IgD-negative memory B cell (primary cell): ENCODE measurements at regions not wholly inside any gene's neighbourhood (a gene's known extent, or its start where the extent isn't known, plus 50 kb on each side); places are given as distances from the start of the nearest gene placed in this dataset.
"Not testable (repeated sequence)": the region's sequence is repeated elsewhere in the genome, so short reads cannot be mapped to it uniquely, and the experiment has no call there.

Experiments used
- H3K27ac Mint-ChIP-seq, 3 donors: one replicate each; pipeline ENCODE4 v1.8.0; 2020 to 2022; ENCODE audit warnings: mild to moderate bottlenecking in 3 of 3, mixed read lengths in 3 of 3, moderate library complexity in 1 of 3
- H3K27me3 Mint-ChIP-seq: one replicate; pipeline ENCODE4 v1.8.0; 2021; ENCODE audit warnings: mixed read lengths
- H3K36me3 Mint-ChIP-seq: one replicate; pipeline ENCODE4 v1.8.0; 2020; ENCODE audit warnings: mild to moderate bottlenecking, mixed read lengths
- H3K4me1 Mint-ChIP-seq, 3 donors: one replicate each; pipeline ENCODE4 v1.8.0; 2020 to 2022; ENCODE audit warnings: mixed read lengths in 3 of 3, mild to moderate bottlenecking in 1 of 3
- H3K4me3 Mint-ChIP-seq, 4 donors: one replicate each; pipeline ENCODE4 v1.8.0; 2020 to 2022; ENCODE audit warnings: mild to moderate bottlenecking in 4 of 4, mixed read lengths in 4 of 4, moderate library complexity in 3 of 4
- H3K9me3 Mint-ChIP-seq, 3 donors: one replicate each; pipeline ENCODE4 v1.8.0; 2020 to 2021; ENCODE audit warnings: mixed read lengths in 3 of 3, mild to moderate bottlenecking in 1 of 3

DNA sequence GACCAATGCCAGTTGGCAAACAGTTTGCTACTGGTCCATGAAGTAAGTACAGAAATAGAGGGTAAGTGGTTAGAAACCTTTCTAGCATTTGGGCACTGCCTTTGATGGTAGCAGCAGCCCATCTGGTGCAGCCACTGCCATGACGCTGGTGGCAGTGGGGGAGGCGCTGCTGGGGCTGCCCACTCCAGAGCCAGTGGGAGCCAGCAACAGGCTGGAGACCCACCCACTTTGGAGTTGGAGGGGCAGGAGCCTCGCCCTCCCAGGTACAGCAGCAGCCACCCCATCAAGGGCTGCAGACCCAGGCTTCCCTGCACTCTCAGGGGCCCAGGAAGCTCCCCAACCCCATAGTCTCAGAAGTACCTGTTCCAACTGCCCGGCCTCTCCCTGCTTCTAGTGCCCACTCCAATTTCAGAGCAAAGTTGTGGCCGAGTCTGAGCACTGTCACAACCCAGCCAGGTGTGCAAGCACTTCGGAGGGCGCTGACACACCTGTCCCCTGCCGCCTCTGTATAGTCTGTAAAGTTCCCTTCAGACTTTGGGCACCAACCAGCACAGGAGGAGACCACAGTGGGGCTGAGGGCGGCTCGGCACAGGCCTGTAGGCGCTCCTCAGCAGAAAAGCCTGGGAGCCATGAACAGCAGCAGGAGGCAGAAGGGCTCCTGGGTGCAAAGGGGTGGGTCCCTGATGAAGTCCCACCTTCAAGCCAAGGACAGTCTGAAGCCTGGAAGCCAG, 125.6 kb upstream of the CCDC150 start:
- Mint-ChIP-seq H3K4me3 (no peak overlapping the region), H3K36me3 (peaks cover 2% of the 10 kb centered on the region), H3K4me1 (peaks cover 0 to 2% (median 0%) of the 10 kb centered on the region in 3 donors), H3K9me3 (no peaks in the 10 kb centered on the region), H3K27ac (no peak overlapping the region), H3K27me3 (peaks cover 7% of the 10 kb centered on the region)

DNA sequence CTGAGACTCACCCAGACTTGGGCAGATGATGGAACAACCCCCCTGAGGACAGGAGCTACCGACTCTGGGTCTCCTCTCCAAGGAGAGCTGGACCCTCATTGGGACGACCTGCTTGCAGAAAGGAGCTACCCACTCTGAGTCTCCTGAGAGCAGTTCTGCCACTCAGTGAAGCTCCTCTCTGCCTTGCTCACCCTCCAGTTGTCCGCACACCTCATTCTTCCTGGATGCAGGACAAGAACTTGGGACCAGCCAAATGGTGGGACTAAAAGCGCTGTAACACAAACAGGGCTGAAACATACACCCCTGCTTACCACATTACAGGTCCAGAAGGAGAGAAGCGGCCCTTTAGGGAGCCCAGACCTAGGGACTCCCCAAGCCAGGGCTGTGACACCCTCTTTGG, 124.9 kb upstream of the CCDC150 start:
- Mint-ChIP-seq H3K4me1 (peaks cover 0 to 2% (median 0%) of the 10 kb centered on the region in 3 donors), H3K36me3 (peaks cover 2% of the 10 kb centered on the region), H3K4me3 (no peak overlapping the region), H3K27ac (no peak overlapping the region), H3K27me3 (peaks cover 7% of the 10 kb centered on the region), H3K9me3 (no peaks in the 10 kb centered on the region)

DNA sequence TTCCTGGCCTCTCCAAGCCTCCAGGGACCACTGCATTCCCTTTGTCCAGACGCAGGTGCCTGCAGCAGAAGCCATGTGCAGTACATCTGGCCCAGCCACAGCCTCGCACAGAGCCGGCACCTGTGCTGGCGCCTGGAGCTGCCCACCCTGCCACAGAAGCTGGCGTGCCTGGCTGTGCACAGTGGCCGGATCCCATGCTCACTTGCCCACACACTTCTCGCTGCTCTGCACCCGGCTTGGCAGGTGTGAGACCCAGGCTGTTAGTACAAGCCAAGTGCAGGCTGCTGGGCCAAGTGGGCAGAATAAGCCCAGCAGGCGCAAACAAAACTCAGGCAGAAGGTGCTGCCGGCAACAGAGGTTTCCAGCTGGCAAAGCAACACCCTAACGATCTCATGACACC, 124.5 kb upstream of the CCDC150 start:
- Mint-ChIP-seq H3K4me1 (peaks cover 0 to 2% (median 0%) of the 10 kb centered on the region in 3 donors), H3K4me3 (no peak overlapping the region), H3K27me3 (peaks cover 7% of the 10 kb centered on the region), H3K27ac (no peak overlapping the region), H3K9me3 (no peaks in the 10 kb centered on the region), H3K36me3 (peaks cover 2% of the 10 kb centered on the region)

DNA sequence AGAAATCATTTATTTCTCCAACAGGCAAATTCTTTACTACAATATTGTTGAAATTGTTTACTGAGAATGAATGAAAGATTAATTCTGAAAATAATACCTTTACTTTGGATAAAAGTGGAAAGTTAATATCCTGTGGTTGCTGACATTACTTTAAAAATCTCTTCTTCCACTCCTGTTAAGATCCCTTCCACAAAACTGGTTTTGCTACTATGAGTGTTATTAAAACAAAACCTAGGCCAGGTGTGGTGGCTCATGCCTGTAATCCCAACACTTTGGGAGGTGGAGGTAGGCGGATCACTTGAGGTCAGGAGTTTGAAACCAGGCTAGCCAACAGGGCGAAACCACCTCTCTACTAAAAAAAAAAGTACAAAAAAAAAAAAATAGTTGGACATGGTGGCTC, 123.9 kb upstream of the CCDC150 start:
- Mint-ChIP-seq H3K27me3 (peaks cover 7% of the 10 kb centered on the region), H3K4me1 (peaks cover 0 to 2% (median 0%) of the 10 kb centered on the region in 3 donors), H3K27ac (no peak overlapping the region), H3K9me3 (peaks cover 0 to under 1% (median 0%) of the 10 kb centered on the region in 3 donors), H3K36me3 (peaks cover 2% of the 10 kb centered on the region), H3K4me3 (no peak overlapping the region)

DNA sequence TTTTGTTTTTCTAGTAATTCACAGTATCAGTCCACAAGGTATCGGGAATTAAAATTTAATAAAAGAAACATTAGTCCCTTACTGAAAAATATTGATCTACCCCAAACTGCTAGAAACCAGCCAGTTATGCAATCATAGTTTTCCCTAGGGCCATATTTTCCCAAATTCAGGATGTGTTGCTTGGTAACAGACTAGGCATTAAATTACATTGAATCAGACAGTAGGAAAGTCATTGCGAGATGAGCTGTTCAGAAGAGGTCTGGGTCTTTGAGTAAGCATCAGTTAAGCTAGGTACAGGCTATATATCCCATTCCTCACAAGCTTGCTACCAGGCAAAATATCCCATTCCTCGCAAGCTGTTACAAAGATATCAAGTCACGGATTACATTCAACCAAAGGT, 123.0 kb upstream of the CCDC150 start:
- Mint-ChIP-seq H3K36me3 (peaks cover 2% of the 10 kb centered on the region), H3K4me3 (no peak overlapping the region), H3K9me3 (peaks cover 0 to 1% (median 0%) of the 10 kb centered on the region in 3 donors), H3K27me3 (peaks cover 6% of the 10 kb centered on the region), H3K4me1 (peaks cover 0 to 2% (median 0%) of the 10 kb centered on the region in 3 donors), H3K27ac (no peak overlapping the region)

DNA sequence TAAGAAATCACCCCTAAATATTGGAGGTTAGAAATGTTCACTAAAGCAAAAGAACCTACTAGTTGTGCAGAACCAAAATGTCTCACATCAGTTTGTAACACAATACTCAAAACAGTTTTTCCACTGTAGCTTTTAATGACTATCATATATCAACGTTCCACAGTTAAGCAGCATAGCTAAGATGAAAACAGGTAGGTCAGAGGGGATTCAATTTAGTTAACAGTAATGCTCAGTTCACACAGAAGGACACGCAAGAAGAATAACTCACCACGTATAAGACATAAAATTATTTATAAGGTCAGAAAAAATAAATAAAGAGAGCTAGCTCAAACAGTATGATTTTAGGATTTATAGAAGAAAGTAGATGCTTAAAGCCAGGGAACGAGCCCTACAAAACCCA, 118.9 kb upstream of the CCDC150 start:
- H3K9me3 Mint-ChIP-seq = peaks cover 0 to 3% (median 0%) of the 10 kb centered on the region in 3 donors
- H3K4me3 Mint-ChIP-seq = no peak overlapping the region
- no peaks in the 10 kb centered on the region for H3K36me3 Mint-ChIP-seq
- peaks cover 0 to 2% (median 0%) of the 10 kb centered on the region in 3 donors for H3K4me1 Mint-ChIP-seq
- H3K27me3 Mint-ChIP-seq = peaks cover 4% of the 10 kb centered on the region
- H3K27ac Mint-ChIP-seq = no peak overlapping the region

DNA sequence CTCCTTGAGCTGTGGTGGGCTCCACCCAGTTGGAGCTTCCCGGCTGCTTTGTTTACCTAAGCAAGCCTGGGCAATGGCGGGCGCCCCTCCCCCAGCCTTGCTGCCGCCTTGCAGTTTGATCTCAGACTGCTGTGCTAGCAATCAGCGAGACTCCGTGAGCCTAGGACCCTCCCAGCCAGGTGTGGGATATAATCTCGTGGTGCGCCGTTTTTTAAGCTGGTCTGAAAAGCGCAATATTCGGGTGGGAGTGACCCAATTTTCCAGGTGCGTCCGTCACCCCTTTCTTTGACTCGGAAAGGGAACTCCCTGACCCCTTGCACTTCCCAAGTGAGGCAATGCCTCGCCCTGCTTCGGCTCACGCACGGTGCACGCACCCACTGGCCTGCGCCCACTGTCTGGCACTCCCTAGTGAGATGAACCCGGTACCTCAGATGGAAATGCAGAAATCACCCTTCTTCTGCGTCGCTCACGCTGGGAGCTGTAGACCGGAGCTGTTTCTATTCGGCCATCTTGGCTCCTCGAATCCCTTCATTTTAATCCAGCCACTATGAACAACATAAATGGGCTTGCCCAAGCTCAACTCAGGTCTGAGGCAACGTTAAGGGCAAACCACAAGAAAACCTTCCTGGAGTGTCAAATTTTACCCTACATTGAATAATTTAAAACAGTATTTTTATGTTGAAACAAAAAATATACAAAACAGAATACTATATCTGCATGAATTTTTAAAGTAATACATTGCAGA, 112.4 kb upstream of the CCDC150 start:
- not testable (repeated sequence) for H3K9me3 Mint-ChIP-seq, H3K4me1 Mint-ChIP-seq, H3K27me3 Mint-ChIP-seq

DNA sequence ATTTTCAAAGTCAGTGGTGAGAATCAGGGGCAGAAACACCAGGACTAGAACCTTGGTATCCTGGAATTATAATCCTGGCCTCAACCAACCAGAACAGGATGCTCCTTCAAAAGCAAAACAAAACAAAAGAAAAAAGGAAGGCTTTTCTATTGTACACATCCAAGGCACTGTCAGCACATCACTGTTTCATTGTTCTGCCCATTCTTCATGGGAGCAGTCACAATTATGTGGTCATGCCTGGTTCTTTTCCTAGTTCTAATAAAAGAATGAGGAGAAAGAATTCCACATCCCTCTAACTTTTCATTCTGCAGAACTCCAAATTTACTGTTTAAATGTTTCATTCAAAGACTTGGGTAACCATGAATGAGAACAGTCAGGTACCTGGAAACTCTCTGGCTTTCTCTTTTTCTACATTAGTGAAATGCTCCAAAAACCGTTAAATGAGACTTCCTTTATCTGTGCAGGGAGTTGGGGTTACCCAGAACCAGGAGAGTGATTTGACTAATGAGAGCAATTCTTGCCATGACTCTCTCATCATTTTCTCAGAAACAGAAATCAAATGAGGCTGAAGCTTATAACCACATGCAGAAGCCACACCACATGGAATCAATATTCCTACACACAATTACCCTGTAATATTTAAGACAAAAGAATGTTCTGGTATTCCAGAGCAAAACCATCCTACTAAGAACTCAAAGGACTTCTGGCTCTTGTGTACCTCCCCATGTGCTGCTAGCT, 110.9 kb upstream of the CCDC150 start:
- Mint-ChIP-seq H3K4me1 (no peaks in the 10 kb centered on the region), H3K36me3 (peaks cover 3% of the 10 kb centered on the region), H3K27me3 (peaks cover 6% of the 10 kb centered on the region), H3K9me3 (peaks cover 0 to 2% (median 0%) of the 10 kb centered on the region in 3 donors), H3K27ac (no peak overlapping the region), H3K4me3 (no peak overlapping the region)

More for the DNA sequence above, 112.4 kb upstream of the CCDC150 start:
- H3K27ac Mint-ChIP-seq, H3K36me3 Mint-ChIP-seq, H3K4me3 Mint-ChIP-seq: not testable (repeated sequence)

DNA sequence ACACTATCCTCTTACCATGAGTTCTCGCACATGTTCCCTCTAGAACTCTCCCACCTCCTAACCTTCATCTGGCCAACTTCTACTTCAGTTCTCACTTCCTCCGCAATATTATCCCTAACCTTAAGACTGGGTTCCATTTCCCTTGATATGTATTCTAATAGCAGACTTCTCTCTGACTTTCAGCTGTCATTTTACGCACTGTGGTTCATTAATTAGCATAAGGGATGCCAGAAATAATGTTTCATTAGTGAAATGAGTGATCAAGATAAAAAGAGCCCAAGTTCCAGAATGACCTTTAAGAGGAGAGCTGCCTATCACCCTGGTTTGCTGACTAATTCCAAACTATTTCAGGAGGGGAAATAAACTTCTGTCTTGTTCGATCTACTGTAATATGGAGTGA, 108.6 kb upstream of the CCDC150 start:
- H3K4me1 Mint-ChIP-seq = no peaks in the 10 kb centered on the region
- peaks cover 0 to 2% (median 0%) of the 10 kb centered on the region in 3 donors for H3K9me3 Mint-ChIP-seq
- peaks cover 6% of the 10 kb centered on the region for H3K27me3 Mint-ChIP-seq
- peaks cover 3% of the 10 kb centered on the region for H3K36me3 Mint-ChIP-seq
- no peak overlapping the region for H3K27ac Mint-ChIP-seq
- no peak overlapping the region for H3K4me3 Mint-ChIP-seq

DNA sequence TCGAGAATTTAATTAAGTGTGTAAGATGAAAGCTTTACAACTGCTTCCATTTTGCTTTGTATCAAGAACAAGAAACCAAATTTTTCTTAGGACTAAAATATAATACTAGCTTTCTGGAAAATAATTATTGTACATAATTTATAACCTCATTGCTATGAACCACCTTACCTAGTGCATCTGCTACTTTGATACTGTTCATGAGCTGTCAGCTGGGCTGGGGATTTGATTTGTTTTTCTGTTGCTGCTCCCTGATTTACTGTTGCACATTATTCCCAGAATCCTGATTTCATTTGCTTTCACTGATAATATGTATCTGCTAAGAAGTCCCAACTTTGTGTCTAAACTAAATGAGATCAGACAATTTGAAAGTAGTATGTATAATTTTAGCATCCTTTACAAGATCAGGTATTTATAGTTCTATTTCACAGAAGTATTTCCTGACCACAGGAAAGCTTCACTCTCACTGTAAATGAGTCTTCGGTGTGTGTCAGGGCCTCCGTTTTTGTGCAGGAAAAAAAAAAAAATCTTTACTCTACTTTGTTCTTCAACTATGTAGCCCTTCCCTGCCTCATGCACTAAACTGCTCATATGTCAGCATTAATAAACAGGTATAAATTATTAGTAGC, 105.6 kb upstream of the CCDC150 start:
- peaks cover 6% of the 10 kb centered on the region for H3K27me3 Mint-ChIP-seq
- peaks cover 0 to 2% (median 0%) of the 10 kb centered on the region in 3 donors for H3K9me3 Mint-ChIP-seq
- H3K4me1 Mint-ChIP-seq = peaks cover 0 to 1% (median 0%) of the 10 kb centered on the region in 3 donors
- no peak overlapping the region for H3K4me3 Mint-ChIP-seq
- no peak overlapping the region for H3K27ac Mint-ChIP-seq
- peaks cover 2% of the 10 kb centered on the region for H3K36me3 Mint-ChIP-seq

DNA sequence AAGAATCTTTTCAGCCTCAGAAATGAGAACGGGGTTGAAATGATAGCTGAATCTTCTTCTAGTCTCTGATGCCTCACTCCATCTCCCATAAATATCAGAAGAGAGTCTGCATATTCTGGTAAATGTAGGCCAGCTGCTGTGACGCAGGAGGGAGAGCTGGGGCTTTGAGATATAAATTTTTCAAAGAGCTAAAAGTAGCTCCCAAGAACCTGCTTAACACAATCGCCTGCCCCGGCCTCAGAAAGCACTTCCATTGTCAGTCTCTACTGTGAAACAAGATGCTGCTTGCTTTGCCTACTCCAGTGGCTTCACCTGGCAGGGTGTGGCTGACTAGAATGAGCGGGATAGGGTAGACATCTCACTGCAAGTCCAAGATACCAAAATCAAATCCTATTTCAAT, 105.0 kb upstream of the CCDC150 start:
- Mint-ChIP-seq H3K4me1 (peaks cover 0 to 1% (median 0%) of the 10 kb centered on the region in 3 donors), H3K27me3 (peaks cover 6% of the 10 kb centered on the region), H3K9me3 (peaks cover 0 to 2% (median 0%) of the 10 kb centered on the region in 3 donors), H3K4me3 (no peak overlapping the region), H3K27ac (peak overlapping the region in 1 of 3 donors; percentile 20), H3K36me3 (peaks cover 2% of the 10 kb centered on the region)

DNA sequence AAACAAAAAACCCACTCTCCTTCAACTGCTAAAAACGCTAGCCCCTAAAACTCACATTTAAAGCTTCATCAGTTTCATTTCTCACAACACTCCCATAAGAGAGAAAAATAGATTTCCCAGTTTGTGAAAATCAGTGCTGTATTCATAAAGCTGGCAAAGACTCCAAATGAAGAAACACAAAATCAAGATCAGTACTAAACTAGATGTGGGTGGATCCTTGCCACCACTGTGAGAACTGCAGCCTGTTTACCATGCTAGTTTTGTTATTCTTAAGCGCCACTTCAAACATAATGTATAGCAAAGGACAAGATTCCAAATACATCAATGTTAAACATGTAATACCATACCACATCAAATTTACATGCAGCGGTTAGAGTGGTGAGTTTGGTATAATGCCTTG, 104.5 kb upstream of the CCDC150 start:
- H3K27me3 Mint-ChIP-seq = peaks cover 6% of the 10 kb centered on the region
- no peak overlapping the region for H3K4me3 Mint-ChIP-seq
- H3K9me3 Mint-ChIP-seq = peaks cover 0 to 2% (median 0%) of the 10 kb centered on the region in 3 donors
- peak overlapping the region in 1 of 3 donors; percentile 20 for H3K27ac Mint-ChIP-seq
- H3K36me3 Mint-ChIP-seq = peaks cover 2% of the 10 kb centered on the region
- H3K4me1 Mint-ChIP-seq = peaks cover 0 to 1% (median 0%) of the 10 kb centered on the region in 3 donors

DNA sequence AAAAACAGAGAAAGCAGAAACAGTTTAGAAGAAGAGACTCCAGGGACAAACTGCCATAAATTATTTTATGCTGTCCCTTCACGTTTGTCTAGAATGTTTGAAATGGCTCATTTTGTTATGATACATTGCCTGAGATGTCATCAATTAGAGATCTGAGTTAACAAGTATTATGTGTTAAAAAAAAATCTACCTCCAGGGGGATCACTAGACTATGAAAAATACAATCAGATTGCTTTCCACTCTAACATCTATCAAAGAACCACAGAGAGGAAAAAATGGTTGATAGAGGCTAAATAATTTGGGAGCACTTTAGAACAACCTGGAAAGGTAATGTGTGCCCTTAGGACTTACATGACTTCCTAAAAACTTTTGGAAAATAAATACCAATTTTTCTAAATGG, 103.8 kb upstream of the CCDC150 start:
- H3K27ac Mint-ChIP-seq = no peak overlapping the region
- H3K4me3 Mint-ChIP-seq = no peak overlapping the region
- H3K27me3 Mint-ChIP-seq = peaks cover 6% of the 10 kb centered on the region
- peaks cover 2% of the 10 kb centered on the region for H3K36me3 Mint-ChIP-seq
- peaks cover 0 to 1% (median 0%) of the 10 kb centered on the region in 3 donors for H3K4me1 Mint-ChIP-seq
- peaks cover 0 to 2% (median 0%) of the 10 kb centered on the region in 3 donors for H3K9me3 Mint-ChIP-seq

DNA sequence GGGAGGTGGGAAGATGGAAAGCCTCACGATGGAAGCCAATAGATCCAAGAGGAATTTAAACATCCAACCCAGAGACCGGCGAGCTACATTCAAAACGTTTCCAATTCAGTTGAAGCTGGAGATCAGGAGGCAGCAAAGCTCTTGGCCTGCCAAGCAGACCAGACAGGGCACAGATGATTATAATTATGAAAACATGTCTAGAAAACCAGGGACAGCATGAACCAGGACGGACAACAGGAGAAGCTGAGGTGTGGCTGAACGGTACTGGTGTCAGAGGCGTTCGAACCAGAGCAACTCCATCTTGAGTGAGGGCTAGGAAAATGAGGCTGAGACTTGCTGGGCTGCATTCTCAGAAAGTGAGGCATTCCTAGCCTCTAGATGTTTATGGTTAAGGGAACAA, 102.2 kb upstream of the CCDC150 start:
- Mint-ChIP-seq H3K4me3 (no peak overlapping the region), H3K4me1 (peaks cover 0 to 1% (median 0%) of the 10 kb centered on the region in 3 donors), H3K27me3 (peaks cover 2% of the 10 kb centered on the region), H3K36me3 (no peaks in the 10 kb centered on the region), H3K27ac (no peak overlapping the region), H3K9me3 (no peaks in the 10 kb centered on the region)

DNA sequence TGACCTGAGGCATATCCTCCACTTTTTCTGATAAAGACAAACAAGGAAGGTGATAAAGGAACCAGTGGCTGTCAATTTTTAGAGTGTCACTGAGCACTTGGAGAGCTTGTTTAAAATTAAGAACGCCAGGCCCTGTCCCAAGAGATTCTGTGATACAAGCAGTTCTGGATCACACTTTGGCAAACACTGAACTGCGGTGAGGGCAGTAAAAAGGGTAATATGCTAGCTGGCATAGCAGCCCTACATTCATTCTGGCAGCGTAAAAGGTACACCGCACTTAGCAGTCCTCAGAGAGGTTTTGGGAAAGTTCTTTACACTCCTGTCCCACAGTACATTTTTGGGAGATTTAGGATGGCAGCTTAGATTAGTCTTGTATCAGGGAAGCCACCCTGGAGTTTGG, 101.3 kb upstream of the CCDC150 start:
- H3K27me3 Mint-ChIP-seq = peaks cover 2% of the 10 kb centered on the region
- no peak overlapping the region for H3K4me3 Mint-ChIP-seq
- H3K9me3 Mint-ChIP-seq = no peaks in the 10 kb centered on the region
- H3K27ac Mint-ChIP-seq = no peak overlapping the region
- H3K4me1 Mint-ChIP-seq = peaks cover 0 to 1% (median 0%) of the 10 kb centered on the region in 3 donors
- H3K36me3 Mint-ChIP-seq = no peaks in the 10 kb centered on the region
